Gastroesophageal sphincter (tissue), 4 donors: ENCODE measurements at regions not wholly inside any gene's neighbourhood (a gene's known extent, or its start where the extent isn't known, plus 50 kb on each side); places are given as distances from the start of the nearest gene placed in this dataset.

Experiments used
- ATAC-seq: fragments of 150-250 bp; one replicate; pipeline ENCODE4 v1.9.1; 2016; ENCODE audit warnings: mild to moderate bottlenecking, moderate library complexity
- H3K27ac ChIP-seq, 4 donors: fragments of 200-600 bp; sonication (generic) in 3 of 4; 1 replicate in 3 of 4; 2 replicates in 1 of 4; pipeline ENCODE4 v1.5.1; 2016 to 2019
- H3K27me3 ChIP-seq: fragments of 200-600 bp; sonication (generic); one replicate; pipeline ENCODE4 v1.5.1; 2019
- H3K36me3 ChIP-seq, 2 donors: fragments of 200-600 bp; sonication (generic); one replicate each; pipeline ENCODE4 v1.5.1; 2019; ENCODE audit warnings: control low read depth in 1 of 2
- H3K4me1 ChIP-seq, 3 donors: fragments of 200-600 bp; sonication (generic); 1 replicate in 2 of 3; 2 replicates in 1 of 3; pipeline ENCODE4 v1.5.1; 2016 to 2019; ENCODE audit warnings: control low read depth in 2 of 3
- H3K4me3 ChIP-seq, 2 donors: fragments of 200-600 bp; sonication (generic); one replicate each; pipeline ENCODE4 v1.5.1; 2019; ENCODE audit warnings: mild to moderate bottlenecking in 1 of 2, moderate library complexity in 1 of 2
- H3K9me3 ChIP-seq, 3 donors: fragments of 200-600 bp; sonication (generic); one replicate each; pipeline ENCODE4 v1.5.1; 2017 to 2019; ENCODE audit warnings: control low read depth in 2 of 3
- CTCF ChIP-seq, 4 experiments: fragments of 200-600 bp in 2 of 4; fragments of 450-650 bp in 2 of 4; sonication (generic) in 1 of 4; IDR thresholded peaks; one replicate each; pipeline ENCODE4 v1.5.1; 2017 to 2019; ENCODE audit warnings: antibody characterized with exemption in 4 of 4, mild to moderate bottlenecking in 2 of 4, moderate library complexity in 2 of 4
- EP300 ChIP-seq: sonication (generic); formaldehyde crosslinking; IDR thresholded peaks from one replicate; pipeline ENCODE4 v1.6.1; 2017; ENCODE audit warnings: antibody characterized with exemption, mild to moderate bottlenecking
- POLR2A ChIP-seq, 2 donors: fragments of 450-650 bp; IDR thresholded peaks; one replicate each; pipeline ENCODE4 v1.6.1; 2017; ENCODE audit warnings: antibody characterized with exemption in 2 of 2, mild to moderate bottlenecking in 2 of 2, moderate library complexity in 1 of 2
- POLR2AphosphoS5 ChIP-seq: sonication (generic); formaldehyde crosslinking; IDR thresholded peaks from one replicate; pipeline ENCODE4 v1.6.1; 2017; ENCODE audit warnings: antibody characterized with exemption
- WGBS, 2 donors: methylation state at CpG; one replicate each; pipeline ENCODE4 v1.1.5; 2018; ENCODE audit warnings: low coverage in 1 of 2; 5-methylcytosine and 5-hydroxymethylcytosine counted together

- 82 to 93% methylated on average over 4 of the region's 4 CpGs for WGBS, 2 donors
- Histone ChIP-seq H3K9me3 (peaks cover 0 to 6% (median 0%) of the 10 kb centered on the region in 3 donors), H3K27me3 (no peaks in the 10 kb centered on the region), H3K27ac (no peak overlapping the region), H3K4me1 (no peaks in the 10 kb centered on the region), H3K36me3 (no peaks in the 10 kb centered on the region), H3K4me3 (no peak overlapping the region)
- ATAC-seq, result no peak
- no peak for TF ChIP-seq POLR2AphosphoS5
- no peak for TF ChIP-seq POLR2A (IDR thresholded peaks at IDR 0.05)
- TF ChIP-seq EP300, result no peak
Observed at GRCh38 chr5:25484391-25484790, 839.6 kb upstream of the CDH10 start.

- WGBS, 2 donors, result 12 to 19% methylated on average over 2 of the region's 2 CpGs
- ATAC-seq, result no peak
- Histone ChIP-seq H3K4me3 (no peak overlapping the region), H3K27me3 (no peaks in the 10 kb centered on the region), H3K27ac (no peak overlapping the region), H3K9me3 (peaks cover 0 to 6% (median 0%) of the 10 kb centered on the region in 3 donors), H3K4me1 (no peaks in the 10 kb centered on the region), H3K36me3 (no peaks in the 10 kb centered on the region)
- TF ChIP-seq POLR2A (IDR thresholded peaks at IDR 0.05) (no peak), CTCF (IDR thresholded peaks at IDR 0.05) (no peak), EP300 (no peak), POLR2AphosphoS5 (no peak)
Observed at GRCh38 chr5:25481463-25481862, 836.7 kb upstream of the CDH10 start.

GRCh38 chr5:25459082-25459481 is 814.3 kb upstream of the CDH10 start:
- 72 to 80% methylated on average over 1 of the region's 1 CpG for WGBS, 2 donors
- Histone ChIP-seq H3K4me1 (no peaks in the 10 kb centered on the region), H3K4me3 (no peak overlapping the region), H3K36me3 (no peaks in the 10 kb centered on the region), H3K27ac (no peak overlapping the region), H3K9me3 (no peaks in the 10 kb centered on the region), H3K27me3 (no peaks in the 10 kb centered on the region)
- TF ChIP-seq EP300 (no peak), CTCF (IDR thresholded peaks at IDR 0.05) (no peak), POLR2A (IDR thresholded peaks at IDR 0.05) (no peak), POLR2AphosphoS5 (no peak)
- no peak for ATAC-seq

GRCh38 chr5:25458628-25459027 is 813.9 kb upstream of the CDH10 start:
- H3K4me1 ChIP-seq, result no peaks in the 10 kb centered on the region
- no peaks in the 10 kb centered on the region for H3K36me3 ChIP-seq
- H3K9me3 ChIP-seq, result no peaks in the 10 kb centered on the region
- no peak for TF ChIP-seq POLR2AphosphoS5
- H3K4me3 ChIP-seq, result no peak overlapping the region
- no peak for ATAC-seq
- H3K27ac ChIP-seq, result no peak overlapping the region
- H3K27me3 ChIP-seq, result no peaks in the 10 kb centered on the region
- 64 to 83% methylated on average over 2 of the region's 2 CpGs for WGBS, 2 donors

GRCh38 chr5:25453500-25453899 is 808.7 kb upstream of the CDH10 start:
- no peak for ATAC-seq
- H3K4me1 ChIP-seq, result no peaks in the 10 kb centered on the region
- H3K4me3 ChIP-seq, result no peak overlapping the region

GRCh38 chr5:25451294-25451693 is 806.5 kb upstream of the CDH10 start:
- Histone ChIP-seq H3K9me3 (no peaks in the 10 kb centered on the region), H3K27me3 (no peaks in the 10 kb centered on the region), H3K36me3 (no peaks in the 10 kb centered on the region), H3K4me1 (no peaks in the 10 kb centered on the region), H3K4me3 (no peak overlapping the region), H3K27ac (no peak overlapping the region)
- ATAC-seq, result no peak
- 75 to 81% methylated on average over 2 of the region's 2 CpGs for WGBS, 2 donors
- no peak for TF ChIP-seq CTCF (IDR thresholded peaks at IDR 0.05)
- TF ChIP-seq POLR2A (IDR thresholded peaks at IDR 0.05), result no peak
- no peak for TF ChIP-seq EP300
- TF ChIP-seq POLR2AphosphoS5, result no peak

More at GRCh38 chr5:25453500-25453899, 808.7 kb upstream of the CDH10 start:
- H3K27me3 ChIP-seq, result no peaks in the 10 kb centered on the region
- no peaks in the 10 kb centered on the region for H3K36me3 ChIP-seq
- no peak for TF ChIP-seq POLR2AphosphoS5
- H3K9me3 ChIP-seq, result no peaks in the 10 kb centered on the region
- no peak overlapping the region for H3K27ac ChIP-seq

- Histone ChIP-seq H3K27ac (no peak overlapping the region), H3K4me3 (no peak overlapping the region), H3K36me3 (no peaks in the 10 kb centered on the region), H3K27me3 (no peaks in the 10 kb centered on the region), H3K9me3 (no peaks in the 10 kb centered on the region), H3K4me1 (no peaks in the 10 kb centered on the region)
- no peak for TF ChIP-seq POLR2AphosphoS5
- TF ChIP-seq POLR2A (IDR thresholded peaks at IDR 0.05), result no peak
- no peak for TF ChIP-seq EP300
- TF ChIP-seq CTCF (IDR thresholded peaks at IDR 0.05), result no peak
- ATAC-seq, result no peak
- 92 to 100% methylated on average over 3 to 8 of the region's 10 CpGs for WGBS, 2 donors
Observed at GRCh38 chr5:25448646-25449045, 803.9 kb upstream of the CDH10 start.
